H54 (cell line): ENCODE measurements at regions not wholly inside any gene's neighbourhood (a gene's known extent, or its start where the extent isn't known, plus 50 kb on each side); places are given as distances from the start of the nearest gene placed in this dataset.

Experiments used
- DNase-seq: peaks from one replicate; pipeline ENCODE4 v3.0.0; 2011; ENCODE audit warnings: low spot score, mixed read lengths; ENCODE audit not compliant: insufficient read length
- FAIRE-seq: peaks from 3 replicates; lab custom pipeline; 2011; peaks lifted over from hg19 to GRCh38; lab: Jason Lieb, UNC
- POLR2A ChIP-seq: IDR thresholded peaks from 2 replicates; pipeline ENCODE4 v1.6.1; 2011; ENCODE audit warnings: low read depth, mild to moderate bottlenecking, low read length

GRCh38 chr13:103451656-103452055, 385.4 kb upstream of the SLC10A2 start:
- no peak for TF ChIP-seq POLR2A
- FAIRE-seq, result no peak
- no peak for DNase-seq

- FAIRE-seq, result no peak
- TF ChIP-seq POLR2A, result no peak
Measured at GRCh38 chr13:103443604-103444003, 377.4 kb upstream of the SLC10A2 start.

GRCh38 chr13:103437651-103438050, 371.4 kb upstream of the SLC10A2 start:
- DNase-seq, result no peak
- TF ChIP-seq POLR2A, result no peak
- no peak for FAIRE-seq

More at GRCh38 chr13:103443604-103444003, 377.4 kb upstream of the SLC10A2 start:
- DNase-seq, result no peak

- DNase-seq (no peak), FAIRE-seq (no peak)
- no peak for TF ChIP-seq POLR2A
Measured at GRCh38 chr13:103436057-103436654, 369.9 kb upstream of the SLC10A2 start.

- TF ChIP-seq POLR2A, result no peak
- FAIRE-seq (no peak), DNase-seq (no peak)
Measured at GRCh38 chr13:103431856-103432255, 365.6 kb upstream of the SLC10A2 start.

GRCh38 chr13:103430368-103430767, 364.2 kb upstream of the SLC10A2 start:
- TF ChIP-seq POLR2A, result no peak
- peak; percentile 23 for FAIRE-seq
- no peak for DNase-seq

GRCh38 chr13:103410002-103410401, 343.8 kb upstream of the SLC10A2 start:
- DNase-seq, result no peak
- FAIRE-seq, result no peak
- no peak for TF ChIP-seq POLR2A

GRCh38 chr13:103406967-103407366, 340.8 kb upstream of the SLC10A2 start:
- DNase-seq (no peak), FAIRE-seq (no peak)
- TF ChIP-seq POLR2A, result no peak

- TF ChIP-seq POLR2A, result no peak
- FAIRE-seq (no peak), DNase-seq (no peak)
Measured at GRCh38 chr13:103405297-103405696, 339.1 kb upstream of the SLC10A2 start.

GRCh38 chr13:103403814-103404213, 337.6 kb upstream of the SLC10A2 start:
- no peak for FAIRE-seq

GRCh38 chr13:103403148-103403740, 337.0 kb upstream of the SLC10A2 start:
- TF ChIP-seq POLR2A, result no peak
- FAIRE-seq (no peak), DNase-seq (no peak)

More at GRCh38 chr13:103403814-103404213, 337.6 kb upstream of the SLC10A2 start:
- TF ChIP-seq POLR2A, result no peak
- no peak for DNase-seq

- no peak for FAIRE-seq
- DNase-seq, result no peak
- no peak for TF ChIP-seq POLR2A
Measured at GRCh38 chr13:103395139-103395538, 328.9 kb upstream of the SLC10A2 start.

GRCh38 chr13:103394618-103395017, 328.4 kb upstream of the SLC10A2 start:
- FAIRE-seq, result peak; percentile 30
- TF ChIP-seq POLR2A, result no peak
- no peak for DNase-seq

- FAIRE-seq (no peak), DNase-seq (no peak)
- no peak for TF ChIP-seq POLR2A
Measured at GRCh38 chr13:103391936-103392335, 325.7 kb upstream of the SLC10A2 start.

- FAIRE-seq, result peak; percentile 45
- DNase-seq, result no peak
- TF ChIP-seq POLR2A, result no peak
Measured at GRCh38 chr13:103388839-103389238, 322.6 kb upstream of the SLC10A2 start.
